HG02610 (cell line): ENCODE measurements at regions not wholly inside any gene's neighbourhood (a gene's known extent, or its start where the extent isn't known, plus 50 kb on each side); places are given as distances from the start of the nearest gene placed in this dataset.
A peak's percentile ranks its signal among the peaks of the same experiment; 100 is the strongest.
"Not testable (repeated sequence)": the region's sequence is repeated elsewhere in the genome, so short reads cannot be mapped to it uniquely, and the experiment has no call there.

ENCODE experiments used
- ATAC-seq: cut with Tn5 transposase; IDR thresholded peaks from one replicate; pipeline ENCODE4 v1.9.1; 2021; ENCODE audit warnings: mild to moderate bottlenecking, moderate library complexity; ENCODE audit not compliant: unreplicated experiment

- no peak for ATAC-seq
Observed at GRCh38 chr5:87185838-87186237, 81.8 kb upstream of the RASA1 start.

GRCh38 chr5:87188391-87188790 lies 79.3 kb upstream of the RASA1 start:
- ATAC-seq = no peak

- no peak for ATAC-seq
Observed at GRCh38 chr5:87190041-87190440, 77.6 kb upstream of the RASA1 start.

GRCh38 chr5:87190687-87191086 lies 77.0 kb upstream of the RASA1 start:
- ATAC-seq = peak; percentile 67

GRCh38 chr5:87191645-87192044 lies 76.0 kb upstream of the RASA1 start:
- no peak for ATAC-seq

- ATAC-seq = peak; percentile 67
Observed at GRCh38 chr5:87195104-87195591, 72.5 kb upstream of the RASA1 start.

- no peak for ATAC-seq
Observed at GRCh38 chr5:87195616-87196015, 72.1 kb upstream of the RASA1 start.

- ATAC-seq = no peak
Observed at GRCh38 chr5:87198010-87198409, 69.7 kb upstream of the RASA1 start.

- not testable (repeated sequence) for ATAC-seq
Observed at GRCh38 chr5:87199246-87199645, 68.4 kb upstream of the RASA1 start.

GRCh38 chr5:87199704-87200103 lies 68.0 kb upstream of the RASA1 start:
- ATAC-seq = not testable (repeated sequence)

- no peak for ATAC-seq
Observed at GRCh38 chr5:87210076-87210475, 57.6 kb upstream of the RASA1 start.

GRCh38 chr5:87210743-87211142 lies 56.9 kb upstream of the RASA1 start:
- ATAC-seq = peak; percentile 50

- no peak for ATAC-seq
Observed at GRCh38 chr5:87211676-87212075, 56.0 kb upstream of the RASA1 start.

GRCh38 chr5:87212183-87212582 lies 55.5 kb upstream of the RASA1 start:
- not testable (repeated sequence) for ATAC-seq

- not testable (repeated sequence) for ATAC-seq
Observed at GRCh38 chr5:87217480-87217879, 50.2 kb upstream of the RASA1 start.
